Left lobe of liver (tissue), 2 donors: ENCODE measurements at regions not wholly inside any gene's neighbourhood (a gene's known extent, or its start where the extent isn't known, plus 50 kb on each side); places are given as distances from the start of the nearest gene placed in this dataset.

Experiments
- ATAC-seq: fragments of 200-7000 bp; cut with Tn5 transposase; one replicate; pipeline ENCODE4 v1.9.1; 2020; ENCODE audit warnings: mild to moderate bottlenecking, moderate library complexity
- DNase-seq: peaks from one replicate; pipeline ENCODE4 v3.0.0-alpha.2; 2020; ENCODE audit warnings: low spot score
- donor health status: DM: no; HTN: no; CAD: no; lungs with moderate emphysema.
- donor health status: DM: no; HTN: yes; CAD: no.

GRCh38 chr7:54888067-54888733 lies 129.2 kb upstream of the SEC61G start:
- ATAC-seq (peak; percentile 85), DNase-seq (no peak)

GRCh38 chr7:54888734-54889082 lies 129.7 kb upstream of the SEC61G start:
- ATAC-seq = peak; percentile 83
- DNase-seq = no peak

GRCh38 chr7:54897891-54898290 lies 120.9 kb upstream of the EGFR start:
- ATAC-seq = no peak
- no peak for DNase-seq

- no peak for ATAC-seq
Observed at GRCh38 chr7:54898659-54899340, 120.0 kb upstream of the EGFR start.

GRCh38 chr7:54901840-54902239 lies 117.0 kb upstream of the EGFR start:
- DNase-seq = no peak
- no peak for ATAC-seq

More at GRCh38 chr7:54898659-54899340, 120.0 kb upstream of the EGFR start:
- DNase-seq = no peak

- peak; percentile 50 for ATAC-seq
- DNase-seq = no peak
Observed at GRCh38 chr7:54904130-54904529, 114.7 kb upstream of the EGFR start.

- DNase-seq = no peak
- ATAC-seq = no peak
Observed at GRCh38 chr7:54904986-54905385, 113.8 kb upstream of the EGFR start.

- no peak for DNase-seq
- ATAC-seq = peak; percentile 64
Observed at GRCh38 chr7:54906963-54907362, 111.9 kb upstream of the EGFR start.

- no peak for ATAC-seq
Observed at GRCh38 chr7:54907981-54908380, 110.8 kb upstream of the EGFR start.

GRCh38 chr7:54908760-54909438 lies 109.9 kb upstream of the EGFR start:
- ATAC-seq (peak; percentile 81), DNase-seq (no peak)

More at GRCh38 chr7:54907981-54908380, 110.8 kb upstream of the EGFR start:
- DNase-seq = no peak

GRCh38 chr7:54915870-54916598 lies 102.8 kb upstream of the EGFR start:
- no peak for DNase-seq

GRCh38 chr7:54917613-54918391 lies 101.0 kb upstream of the EGFR start:
- ATAC-seq (peak; percentile 78), DNase-seq (peak; percentile 79)

More at GRCh38 chr7:54915870-54916598, 102.8 kb upstream of the EGFR start:
- ATAC-seq = peak; percentile 67

- ATAC-seq (no peak), DNase-seq (no peak)
Observed at GRCh38 chr7:54921116-54921515, 97.7 kb upstream of the EGFR start.

GRCh38 chr7:54931532-54931931 lies 87.3 kb upstream of the EGFR start:
- ATAC-seq = no peak
- DNase-seq = no peak

GRCh38 chr7:54932818-54933543 lies 85.8 kb upstream of the EGFR start:
- ATAC-seq = peak; percentile 99
- peak; percentile 69 for DNase-seq

- DNase-seq (no peak), ATAC-seq (peak; percentile 51)
Observed at GRCh38 chr7:54933643-54934042, 85.2 kb upstream of the EGFR start.

- DNase-seq = no peak
- ATAC-seq = no peak
Observed at GRCh38 chr7:54940748-54941147, 78.1 kb upstream of the EGFR start.

GRCh38 chr7:54944179-54944578 lies 74.6 kb upstream of the EGFR start:
- DNase-seq (no peak), ATAC-seq (peak; percentile 55)

GRCh38 chr7:54946271-54946670 lies 72.5 kb upstream of the EGFR start:
- DNase-seq (no peak), ATAC-seq (no peak)

- DNase-seq (no peak), ATAC-seq (peak; percentile 42)
Observed at GRCh38 chr7:54946764-54947163, 72.1 kb upstream of the EGFR start.
